ENCODE measurements at regions not wholly inside any gene's neighbourhood (a gene's known extent, or its start where the extent isn't known, plus 50 kb on each side); places are given as distances from the start of the nearest gene placed in this dataset.
"Not testable (repeated sequence)": the region's sequence is repeated elsewhere in the genome, so short reads cannot be mapped to it uniquely, and the experiment has no call there.

- H3K27me3 ChIP-seq = peaks cover 0 to 10% of the 10 kb centered on the region in 2 donors
- no peak for DNase-seq
- no peak for ATAC-seq
- WGBS, 2 donors = 9 to 13% methylated on average over 19 of the region's 19 CpGs
- H3K4me3 ChIP-seq = no peak overlapping the region
- H3K4me1 ChIP-seq = no peaks in the 10 kb centered on the region
- H3K9me3 ChIP-seq = no peaks in the 10 kb centered on the region
- no peaks in the 10 kb centered on the region for H3K36me3 ChIP-seq (replicated peaks in 1 of 2; ENCODE audit: insufficient read depth in 1 of 2, low read depth in 2 of 2)
- H3K27ac ChIP-seq = no peak overlapping the region
- TF ChIP-seq CTCF (IDR thresholded peaks at IDR 0.05) (no peak), POLR2A (IDR thresholded peaks at IDR 0.05) (no peak)
- intact Hi-C loops (cut with DNase I) = no loop called here
Observed at GRCh38 chr12:114812858-114813761, 129.1 kb upstream of the TBX3 start.

GRCh38 chr12:114812384-114812783, 128.4 kb upstream of the TBX3 start:
- no peaks in the 10 kb centered on the region for H3K4me1 ChIP-seq
- H3K36me3 ChIP-seq (replicated peaks in 1 of 2; ENCODE audit: insufficient read depth in 1 of 2, low read depth in 2 of 2) = no peaks in the 10 kb centered on the region
- intact Hi-C loops (cut with DNase I) = no loop called here
- DNase-seq (no peak), ATAC-seq (no peak)
- TF ChIP-seq CTCF (IDR thresholded peaks at IDR 0.05) (no peak), POLR2A (IDR thresholded peaks at IDR 0.05) (no peak)
- H3K27me3 ChIP-seq = peaks cover 0 to 10% of the 10 kb centered on the region in 2 donors
- WGBS, 2 donors = 55 to 81% methylated on average over 4 of the region's 4 CpGs
- H3K4me3 ChIP-seq = no peak overlapping the region
- no peak overlapping the region for H3K27ac ChIP-seq
- H3K9me3 ChIP-seq = no peaks in the 10 kb centered on the region

- DNase-seq (no peak), ATAC-seq (no peak)
- intact Hi-C loops (cut with DNase I) = no loop called here
- H3K36me3 ChIP-seq (replicated peaks in 1 of 2; ENCODE audit: insufficient read depth in 1 of 2, low read depth in 2 of 2) = no peaks in the 10 kb centered on the region
- peaks cover 0 to 5% of the 10 kb centered on the region in 2 donors for H3K27me3 ChIP-seq
- H3K27ac ChIP-seq = no peak overlapping the region
- no peak overlapping the region for H3K4me3 ChIP-seq
- 24 to 30% methylated on average over 1 to 5 of the region's 5 CpGs for WGBS, 2 donors
- no peak for TF ChIP-seq CTCF (IDR thresholded peaks at IDR 0.05)
- TF ChIP-seq POLR2A (IDR thresholded peaks at IDR 0.05) = no peak
- no peaks in the 10 kb centered on the region for H3K9me3 ChIP-seq
- no peaks in the 10 kb centered on the region for H3K4me1 ChIP-seq
Observed at GRCh38 chr12:114809097-114809496, 125.1 kb upstream of the TBX3 start.

- intact Hi-C loops (cut with DNase I); H3K9me3 ChIP-seq; H3K27ac ChIP-seq; H3K27me3 ChIP-seq; ATAC-seq; H3K36me3 ChIP-seq (replicated peaks in 1 of 2; ENCODE audit: insufficient read depth in 1 of 2, low read depth in 2 of 2); H3K4me1 ChIP-seq; DNase-seq; H3K4me3 ChIP-seq: not testable (repeated sequence)
- WGBS, 2 donors = 80 to 85% methylated on average over 3 of the region's 3 CpGs
Observed at GRCh38 chr12:114801381-114801780, 117.4 kb upstream of the TBX3 start.

GRCh38 chr12:114800566-114800965, 116.6 kb upstream of the TBX3 start:
- ATAC-seq; H3K27ac ChIP-seq; H3K9me3 ChIP-seq; H3K27me3 ChIP-seq; H3K4me1 ChIP-seq; DNase-seq; intact Hi-C loops (cut with DNase I); H3K36me3 ChIP-seq (replicated peaks in 1 of 2; ENCODE audit: insufficient read depth in 1 of 2, low read depth in 2 of 2); H3K4me3 ChIP-seq: not testable (repeated sequence)
- WGBS, 2 donors = 81 to 83% methylated on average over 7 to 8 of the region's 8 CpGs
